Bronchial epithelial cell (primary cell): ENCODE measurements at regions not wholly inside any gene's neighbourhood (a gene's known extent, or its start where the extent isn't known, plus 50 kb on each side); places are given as distances from the start of the nearest gene placed in this dataset.

Experiments
- DNase-seq: peaks from one replicate; pipeline ENCODE4 v3.0.0-alpha.2; 2010; ENCODE audit warnings: low read depth
- FAIRE-seq: peaks from 2 replicates; lab custom pipeline; 2011; peaks lifted over from hg19 to GRCh38; lab: Jason Lieb, UNC
- H3K27me3 ChIP-seq: 2 replicates; pipeline ENCODE4 v1.5.1; 2011; ENCODE audit warnings: low read length; ENCODE audit not compliant: control insufficient read depth, insufficient read depth
- H3K36me3 ChIP-seq: 2 replicates; pipeline ENCODE4 v1.5.1; 2011; ENCODE audit warnings: low read length; ENCODE audit not compliant: control insufficient read depth, insufficient read depth
- H3K4me3 ChIP-seq: 2 replicates; pipeline ENCODE4 v1.5.1; 2011; ENCODE audit warnings: mild to moderate bottlenecking, low read depth, low read length, control low read depth
- CTCF ChIP-seq: IDR thresholded peaks from 2 replicates; pipeline ENCODE4 v1.5.1; 2011; ENCODE audit warnings: mild to moderate bottlenecking, moderate library complexity, low read length, control low read depth, inconsistent platforms; ENCODE audit not compliant: insufficient read depth, severe bottlenecking

DNA sequence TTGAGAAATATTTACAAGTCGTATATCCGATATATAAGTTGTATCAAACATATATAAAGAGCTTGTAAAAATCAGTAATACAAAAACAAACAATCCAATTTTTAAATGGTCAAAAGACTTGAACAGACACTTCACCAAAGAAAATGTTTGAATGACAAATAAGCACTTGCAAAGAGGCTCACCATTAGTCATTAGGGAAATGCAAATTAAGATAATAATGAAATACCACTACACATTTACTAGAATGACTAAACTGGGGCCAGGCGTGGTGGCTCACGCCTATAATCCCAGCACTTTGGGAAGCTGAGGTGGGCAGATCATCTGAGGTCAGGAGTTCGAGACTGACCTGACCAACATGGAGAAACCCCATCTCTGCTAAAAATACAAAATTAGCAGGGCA, 134.6 kb upstream of the HAND1 start:
- no peak for TF ChIP-seq CTCF
- Histone ChIP-seq H3K27me3 (peaks cover 15% of the 10 kb centered on the region), H3K36me3 (no peaks in the 10 kb centered on the region), H3K4me3 (no peak overlapping the region)
- DNase-seq: peak; percentile 54
- FAIRE-seq: no peak

DNA sequence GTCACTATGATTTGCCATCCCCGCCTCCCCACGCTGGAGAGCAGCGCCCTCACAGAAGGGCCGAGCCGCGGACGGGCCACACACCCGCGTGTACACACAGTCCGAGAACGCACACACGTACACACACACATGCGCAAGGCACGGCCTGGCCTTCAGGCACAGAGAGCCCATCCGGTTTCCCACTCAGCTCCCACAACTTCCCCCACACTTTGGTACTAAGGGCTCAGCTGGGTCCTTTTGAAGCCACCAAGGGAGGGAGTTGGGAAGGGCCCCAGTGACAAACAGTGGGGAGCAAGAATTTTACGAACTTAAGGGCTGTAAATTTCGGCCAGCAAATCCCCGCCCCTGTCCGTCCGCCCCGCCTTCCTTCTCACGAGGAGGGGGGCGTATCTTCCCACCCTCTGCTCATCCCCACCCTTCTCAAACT, 133.3 kb upstream of the HAND1 start:
- no peak for TF ChIP-seq CTCF
- DNase-seq (no peak), FAIRE-seq (no peak)
- Histone ChIP-seq H3K27me3 (peaks cover 15% of the 10 kb centered on the region), H3K36me3 (no peaks in the 10 kb centered on the region), H3K4me3 (no peak overlapping the region)

DNA sequence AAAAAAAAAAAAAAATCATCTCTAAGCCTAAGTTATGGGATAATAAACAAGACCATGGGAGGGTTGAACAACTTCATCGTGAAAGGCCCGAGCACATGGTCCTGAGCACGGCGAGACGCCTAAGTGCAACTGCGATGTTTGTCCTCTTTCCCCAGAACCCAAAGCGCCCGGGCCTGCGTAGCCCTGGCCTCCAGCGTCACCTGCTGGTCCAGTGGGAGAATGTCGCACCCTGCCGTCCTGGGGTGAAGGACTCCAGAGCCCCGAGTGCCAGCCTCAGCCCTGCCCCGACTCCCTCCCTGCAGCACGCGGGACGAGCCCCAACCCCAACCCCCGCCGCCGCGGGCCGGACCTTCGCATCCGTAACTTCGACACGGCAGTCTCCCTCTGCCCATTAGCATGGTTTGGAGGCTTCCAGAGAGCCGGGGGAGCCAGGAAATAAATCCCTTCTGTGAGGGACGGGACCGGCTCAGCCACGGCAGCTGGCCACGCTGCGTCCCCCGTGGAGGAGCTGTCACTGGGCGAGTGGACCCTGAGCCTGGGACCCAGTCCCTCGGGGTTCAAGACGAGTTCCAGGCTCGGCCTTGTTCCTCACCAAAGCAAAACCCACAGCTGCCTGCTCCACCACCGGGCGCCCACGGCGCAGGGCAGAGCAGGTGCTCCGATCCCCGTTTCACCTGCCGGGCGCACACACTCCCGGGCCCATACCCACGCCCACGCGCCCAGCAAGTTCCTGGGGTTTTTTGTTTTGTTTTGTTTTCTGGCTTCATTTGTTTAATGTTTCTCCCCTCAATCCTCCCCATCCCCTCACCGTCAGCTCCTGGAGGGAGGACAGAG, 132.5 kb upstream of the HAND1 start:
- peak; percentile 99 for TF ChIP-seq CTCF
- Histone ChIP-seq H3K36me3 (no peaks in the 10 kb centered on the region), H3K4me3 (peak overlapping the region; percentile 13), H3K27me3 (peaks cover 15% of the 10 kb centered on the region)
- DNase-seq (peak; percentile 48), FAIRE-seq (no peak)

GRCh38 chr5:154609251-154609650, 131.2 kb upstream of the HAND1 start:
- H3K36me3 ChIP-seq: no peaks in the 10 kb centered on the region
- TF ChIP-seq CTCF: no peak
- no peak overlapping the region for H3K4me3 ChIP-seq
- DNase-seq (no peak), FAIRE-seq (no peak)
- H3K27me3 ChIP-seq: peaks cover 15% of the 10 kb centered on the region

GRCh38 chr5:154608531-154609011, 130.5 kb upstream of the HAND1 start:
- peaks cover 15% of the 10 kb centered on the region for H3K27me3 ChIP-seq
- TF ChIP-seq CTCF: no peak
- FAIRE-seq: no peak
- H3K36me3 ChIP-seq: no peaks in the 10 kb centered on the region
- no peak for DNase-seq
- no peak overlapping the region for H3K4me3 ChIP-seq

DNA sequence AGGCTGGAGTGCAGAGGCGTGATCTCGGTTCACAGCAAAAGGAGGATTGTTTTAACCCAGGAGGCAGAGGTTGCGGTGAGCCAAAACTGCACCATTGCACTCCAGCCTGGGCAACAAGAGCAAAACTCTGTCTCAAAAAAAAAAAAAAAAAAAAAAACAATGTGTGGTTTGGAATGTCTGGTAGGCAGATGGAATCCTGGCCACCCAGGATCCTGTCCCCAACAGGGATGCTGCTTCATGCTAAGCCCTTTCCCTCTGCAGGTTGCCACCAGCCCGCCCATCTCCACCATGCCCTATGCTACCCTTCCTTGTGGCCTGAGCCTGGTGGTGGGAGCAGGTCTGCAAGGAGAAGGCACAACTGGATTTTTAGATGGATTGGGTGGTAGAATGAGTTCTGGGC, 129.7 kb upstream of the HAND1 start:
- no peak for TF ChIP-seq CTCF
- no peak overlapping the region for H3K4me3 ChIP-seq
- FAIRE-seq (no peak), DNase-seq (no peak)
- peaks cover 15% of the 10 kb centered on the region for H3K27me3 ChIP-seq
- H3K36me3 ChIP-seq: no peaks in the 10 kb centered on the region
